Astrocyte of the cerebellum (primary cell): ENCODE measurements at regions not wholly inside any gene's neighbourhood (a gene's known extent, or its start where the extent isn't known, plus 50 kb on each side); places are given as distances from the start of the nearest gene placed in this dataset.

Experiments used
- DNase-seq: peaks from one replicate; pipeline ENCODE4 v3.0.0-alpha.2; 2011; ENCODE audit warnings: low read depth
- H3K4me3 ChIP-seq: 2 replicates; pipeline ENCODE4 v1.5.1; 2011; ENCODE audit warnings: mild to moderate bottlenecking, low read depth, low read length, moderate library complexity
- in situ Hi-C: cut with HindIII; loops from 2 replicates; pipeline ENCODE4 v1.10.0; 2017; ENCODE audit warnings: low sequenced_read_pairs
- TF ChIP-seq, protein P1 (sequence below): IDR thresholded peaks from 2 replicates; pipeline ENCODE4 v1.5.1; 2012; ENCODE audit warnings: low read length, low read depth, moderate library complexity, mild to moderate bottlenecking; ENCODE audit errors: missing control alignments

DNA sequence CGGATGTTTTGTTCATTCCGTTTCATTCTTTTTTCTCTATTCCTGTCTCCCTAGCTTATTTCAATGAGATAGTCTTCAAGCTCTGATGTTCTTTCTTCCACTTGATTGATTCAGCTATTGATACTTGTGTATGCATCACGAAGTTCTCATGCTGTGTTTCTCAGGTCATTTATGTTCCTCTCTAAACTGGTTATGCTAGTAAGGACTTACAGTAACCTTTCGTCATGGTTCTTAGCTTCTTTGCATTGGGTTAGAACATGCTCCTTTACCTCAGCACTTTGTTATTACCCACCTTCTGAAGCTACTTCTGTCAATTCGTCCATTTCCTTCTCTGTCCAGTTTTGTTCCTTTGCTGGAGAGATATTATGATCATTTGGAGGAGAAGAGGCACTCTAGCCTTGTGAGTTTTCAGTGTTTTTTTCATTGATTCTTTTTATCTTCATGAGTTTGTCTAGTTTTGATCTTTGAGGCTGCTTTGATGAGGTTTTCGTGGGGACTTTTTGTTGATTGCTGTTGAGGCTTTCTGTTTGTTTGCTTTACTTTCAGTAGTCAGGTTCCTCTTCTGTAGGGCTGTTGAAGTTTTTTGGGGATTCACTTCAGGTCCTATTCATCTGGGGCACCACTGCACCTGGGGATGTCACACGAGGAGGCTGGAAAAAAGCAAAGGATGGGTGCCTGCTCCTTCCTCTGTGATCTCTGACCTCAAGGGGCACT lies 496.9 kb upstream of the LRRC7 start:
- no peak overlapping the region for H3K4me3 ChIP-seq
- in situ Hi-C loops, result no loop called here
- DNase-seq, result no peak
- TF ChIP-seq, protein P1, sequence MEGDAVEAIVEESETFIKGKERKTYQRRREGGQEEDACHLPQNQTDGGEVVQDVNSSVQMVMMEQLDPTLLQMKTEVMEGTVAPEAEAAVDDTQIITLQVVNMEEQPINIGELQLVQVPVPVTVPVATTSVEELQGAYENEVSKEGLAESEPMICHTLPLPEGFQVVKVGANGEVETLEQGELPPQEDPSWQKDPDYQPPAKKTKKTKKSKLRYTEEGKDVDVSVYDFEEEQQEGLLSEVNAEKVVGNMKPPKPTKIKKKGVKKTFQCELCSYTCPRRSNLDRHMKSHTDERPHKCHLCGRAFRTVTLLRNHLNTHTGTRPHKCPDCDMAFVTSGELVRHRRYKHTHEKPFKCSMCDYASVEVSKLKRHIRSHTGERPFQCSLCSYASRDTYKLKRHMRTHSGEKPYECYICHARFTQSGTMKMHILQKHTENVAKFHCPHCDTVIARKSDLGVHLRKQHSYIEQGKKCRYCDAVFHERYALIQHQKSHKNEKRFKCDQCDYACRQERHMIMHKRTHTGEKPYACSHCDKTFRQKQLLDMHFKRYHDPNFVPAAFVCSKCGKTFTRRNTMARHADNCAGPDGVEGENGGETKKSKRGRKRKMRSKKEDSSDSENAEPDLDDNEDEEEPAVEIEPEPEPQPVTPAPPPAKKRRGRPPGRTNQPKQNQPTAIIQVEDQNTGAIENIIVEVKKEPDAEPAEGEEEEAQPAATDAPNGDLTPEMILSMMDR, result no peak

DNA sequence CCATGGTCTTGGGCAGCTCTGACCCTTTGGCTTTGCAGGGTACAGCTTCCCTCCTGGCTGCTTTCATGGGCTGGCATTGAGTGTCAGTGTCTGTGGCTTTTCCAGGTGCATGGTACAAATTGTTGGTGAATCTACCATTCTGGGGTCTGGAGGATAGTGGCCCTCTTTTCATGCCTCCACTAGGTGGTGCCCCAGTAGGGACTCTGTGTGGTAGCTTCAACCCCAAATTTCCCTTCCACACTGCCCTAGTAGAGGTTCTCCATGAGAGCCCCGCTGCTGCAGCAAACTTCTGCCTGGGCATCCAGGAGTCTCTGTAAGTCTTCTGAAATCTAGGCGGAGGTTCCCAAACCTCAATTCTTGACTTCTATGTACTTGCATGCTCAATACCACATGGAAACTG lies 494.5 kb upstream of the LRRC7 start:
- H3K4me3 ChIP-seq, result no peak overlapping the region
- DNase-seq, result no peak
- TF ChIP-seq, protein P1, result no peak
- in situ Hi-C loops, result no loop called here

DNA sequence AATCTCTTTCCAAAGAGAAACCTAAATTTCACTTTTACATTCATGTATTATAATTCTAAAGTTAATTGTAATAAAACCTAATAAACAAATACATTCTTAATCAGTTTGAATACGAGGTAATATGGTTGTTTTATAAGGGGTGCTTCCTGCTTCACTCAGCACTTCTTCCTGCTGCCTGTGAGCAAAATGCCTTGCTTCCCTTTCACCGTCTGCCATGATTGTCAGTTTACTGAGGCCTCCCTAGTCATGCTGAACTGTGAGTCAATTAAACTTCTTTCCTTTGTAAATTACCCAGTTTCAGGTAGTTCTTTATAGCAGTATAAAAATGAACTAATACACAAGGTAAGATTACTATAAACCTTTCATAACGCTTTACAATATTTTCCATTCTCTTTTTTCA lies 491.1 kb upstream of the LRRC7 start:
- H3K4me3 ChIP-seq, result no peak overlapping the region
- TF ChIP-seq, protein P1, result no peak
- DNase-seq, result no peak
- in situ Hi-C loops, result no loop called here

DNA sequence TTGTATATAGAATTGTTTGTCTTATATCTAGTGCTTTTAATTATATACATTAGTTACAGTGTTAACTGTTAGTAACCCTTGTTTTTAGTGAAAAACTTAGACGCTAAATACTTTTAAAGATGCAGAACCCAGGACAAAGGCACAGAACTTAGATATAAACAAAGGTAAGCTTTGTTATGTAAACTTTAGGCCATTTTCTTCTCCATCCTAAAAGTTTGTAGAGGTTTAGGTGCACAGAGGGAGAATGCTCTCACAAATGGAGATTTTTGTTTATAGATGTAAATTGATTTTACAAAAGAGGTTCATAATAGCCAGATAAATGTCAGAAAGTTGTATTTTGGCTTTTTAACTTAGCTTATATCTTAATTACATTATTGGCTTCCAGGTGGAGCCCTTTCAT lies 490.5 kb upstream of the LRRC7 start:
- DNase-seq, result no peak
- TF ChIP-seq, protein P1, result no peak
- in situ Hi-C loops, result no loop called here
- no peak overlapping the region for H3K4me3 ChIP-seq

DNA sequence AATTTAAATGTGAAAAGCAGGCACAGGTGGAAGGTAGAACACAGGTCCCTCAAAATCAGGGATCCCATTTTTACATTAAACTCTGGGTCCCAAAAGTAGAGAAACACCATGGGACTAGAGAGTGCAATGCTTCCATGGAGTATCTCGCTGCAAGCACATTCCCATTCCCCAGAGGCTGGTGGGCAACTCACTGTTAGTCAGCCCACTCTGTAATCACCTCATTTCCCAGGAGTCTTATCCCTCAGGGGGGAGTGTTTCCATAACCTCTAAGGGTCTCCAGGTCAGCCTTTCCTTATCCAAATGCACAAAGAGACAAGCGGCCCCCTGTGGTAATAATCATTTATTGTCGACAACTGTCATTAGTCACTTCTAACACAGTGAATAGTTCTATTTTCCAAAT lies 490.1 kb upstream of the LRRC7 start:
- TF ChIP-seq, protein P1, result no peak
- in situ Hi-C loops, result no loop called here
- no peak overlapping the region for H3K4me3 ChIP-seq

DNA sequence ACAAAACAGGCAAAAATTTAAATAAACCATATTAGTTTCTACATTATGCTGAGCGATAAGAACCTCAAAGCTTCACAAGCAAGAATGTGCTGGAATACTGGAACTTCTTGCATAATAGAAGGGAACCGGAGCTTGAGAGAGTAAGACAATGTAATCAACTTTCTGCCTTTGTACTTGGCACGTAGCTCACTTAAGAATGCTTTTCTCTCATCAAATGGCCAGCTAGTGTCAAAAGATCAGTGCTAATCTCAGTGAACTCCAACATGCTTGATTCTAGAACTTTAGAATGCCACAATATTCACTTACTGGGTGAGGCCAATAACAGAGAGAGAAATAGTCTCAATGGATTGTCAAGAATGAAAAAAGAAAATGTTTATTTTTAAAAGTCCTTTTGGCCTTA lies 486.1 kb upstream of the LRRC7 start:
- in situ Hi-C loops, result no loop called here
- TF ChIP-seq, protein P1, result no peak
- DNase-seq, result no peak

More for the DNA sequence above, 490.1 kb upstream of the LRRC7 start:
- DNase-seq, result no peak

More for the DNA sequence above, 486.1 kb upstream of the LRRC7 start:
- no peak overlapping the region for H3K4me3 ChIP-seq
